Osteoblast (primary cell): ENCODE measurements at regions not wholly inside any gene's neighbourhood (a gene's known extent, or its start where the extent isn't known, plus 50 kb on each side); places are given as distances from the start of the nearest gene placed in this dataset.

Source experiments
- DNase-seq: peaks from one replicate; pipeline ENCODE4 v3.0.0; 2011; ENCODE audit warnings: low spot score, mixed read lengths; ENCODE audit not compliant: insufficient read length; ENCODE audit errors: missing footprints
- H2AFZ ChIP-seq: 2 replicates; pipeline ENCODE4 v1.6.0; 2011; ENCODE audit warnings: mild to moderate bottlenecking, low read length
- H3K27ac ChIP-seq: 2 replicates; pipeline ENCODE4 v1.5.1; 2011; ENCODE audit warnings: mild to moderate bottlenecking, low read depth, low read length, moderate library complexity
- H3K27me3 ChIP-seq: 2 replicates; pipeline ENCODE4 v1.6.0; 2012; ENCODE audit warnings: mild to moderate bottlenecking, control low read depth, inconsistent platforms, low read length, moderate library complexity; ENCODE audit not compliant: insufficient read depth
- H3K36me3 ChIP-seq: 2 replicates; pipeline ENCODE4 v1.5.1; 2011; ENCODE audit warnings: mild to moderate bottlenecking, low read length, control low read depth, moderate library complexity; ENCODE audit not compliant: insufficient read depth
- H3K4me1 ChIP-seq: 2 replicates; pipeline ENCODE4 v1.5.1; 2011; ENCODE audit warnings: mild to moderate bottlenecking, low read length, control low read depth, moderate library complexity; ENCODE audit not compliant: insufficient read depth
- H3K4me2 ChIP-seq: 2 replicates; pipeline ENCODE4 v1.6.0; 2011; ENCODE audit warnings: mild to moderate bottlenecking, low read length; ENCODE audit not compliant: insufficient read depth
- H3K4me3 ChIP-seq: fragments of 200-600 bp; sonication (generic); 3 replicates; pipeline ENCODE4 v1.5.1; 2012; ENCODE audit warnings: mild to moderate bottlenecking, low read length, inconsistent platforms; ENCODE audit not compliant: insufficient read depth
- H3K79me2 ChIP-seq: 2 replicates; pipeline ENCODE4 v1.6.0; 2012; ENCODE audit warnings: mild to moderate bottlenecking, low read length, control low read depth, inconsistent platforms; ENCODE audit not compliant: insufficient read depth
- H3K9me3 ChIP-seq: 2 replicates; pipeline ENCODE4 v1.5.1; 2011; ENCODE audit warnings: low read depth, low read length, control low read depth
- H4K20me1 ChIP-seq: 2 replicates; pipeline ENCODE4 v1.6.0; 2012; ENCODE audit warnings: mild to moderate bottlenecking, low read length, control low read depth; ENCODE audit not compliant: insufficient read depth
- CTCF ChIP-seq: IDR thresholded peaks from 2 replicates; pipeline ENCODE4 v1.5.1; 2011; ENCODE audit warnings: mild to moderate bottlenecking, low read depth, low read length, moderate library complexity; ENCODE audit errors: extremely low read depth

DNA sequence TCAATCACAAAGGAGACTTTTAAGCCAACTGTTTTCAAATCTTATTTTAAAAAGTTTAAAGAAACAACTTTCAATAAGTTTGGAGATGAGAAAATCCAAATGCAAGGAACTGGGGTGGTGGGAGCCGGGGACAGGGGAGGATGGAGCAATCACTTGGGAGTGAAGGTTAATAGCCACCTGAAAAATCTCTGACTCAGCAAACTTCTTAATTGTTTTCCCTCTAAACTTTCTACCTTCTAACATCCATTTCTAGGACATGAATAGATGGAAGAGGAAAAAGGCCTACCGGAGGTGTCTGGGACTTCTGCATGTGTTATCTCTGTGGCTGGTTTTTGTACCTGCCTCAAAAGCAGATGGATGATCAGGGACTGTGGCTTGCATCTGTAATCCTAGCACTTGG lies 360.6 kb downstream of the OSTF1 start:
- Histone ChIP-seq H4K20me1 (no peaks in the 10 kb centered on the region), H3K27ac (no peak overlapping the region), H3K9me3 (no peaks in the 10 kb centered on the region), H3K4me1 (no peaks in the 10 kb centered on the region), H3K79me2 (no peaks in the 10 kb centered on the region), H2AFZ (no peak overlapping the region), H3K4me2 (no peak overlapping the region), H3K4me3 (no peak overlapping the region), H3K27me3 (no peaks in the 10 kb centered on the region), H3K36me3 (no peaks in the 10 kb centered on the region)
- no peak for TF ChIP-seq CTCF
- DNase-seq, result no peak

GRCh38 chr9:75451045-75451444 lies 362.7 kb downstream of the OSTF1 start:
- no peak overlapping the region for H3K27ac ChIP-seq
- H3K79me2 ChIP-seq, result no peaks in the 10 kb centered on the region

DNA sequence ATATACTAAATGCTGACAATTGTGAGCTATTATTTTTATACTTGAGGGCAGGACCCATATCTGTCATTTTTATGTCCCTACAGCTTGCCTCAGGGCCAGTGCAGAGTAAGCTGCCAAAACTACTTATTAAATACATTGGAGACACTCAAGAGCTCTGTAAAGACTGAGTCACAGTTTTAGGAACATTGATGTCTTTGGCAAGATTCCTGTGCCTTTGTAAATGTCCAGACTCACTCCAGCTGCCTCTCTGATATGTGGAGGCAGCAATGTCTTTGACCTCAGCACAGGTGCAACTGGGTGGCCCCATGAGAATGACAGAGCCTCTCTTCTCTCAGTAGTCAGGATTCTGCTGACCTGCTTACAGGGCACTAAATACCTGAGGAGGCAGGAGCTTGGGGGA lies 363.2 kb downstream of the OSTF1 start:
- Histone ChIP-seq H2AFZ (no peak overlapping the region), H4K20me1 (no peaks in the 10 kb centered on the region), H3K79me2 (no peaks in the 10 kb centered on the region), H3K4me3 (no peak overlapping the region), H3K27ac (no peak overlapping the region), H3K36me3 (no peaks in the 10 kb centered on the region), H3K4me1 (no peaks in the 10 kb centered on the region), H3K9me3 (no peaks in the 10 kb centered on the region), H3K27me3 (no peaks in the 10 kb centered on the region), H3K4me2 (no peak overlapping the region)
- TF ChIP-seq CTCF, result no peak
- no peak for DNase-seq

More at GRCh38 chr9:75451045-75451444, 362.7 kb downstream of the OSTF1 start:
- no peak for TF ChIP-seq CTCF
- H3K4me2 ChIP-seq, result no peak overlapping the region
- DNase-seq, result no peak
- no peaks in the 10 kb centered on the region for H3K27me3 ChIP-seq
- no peak overlapping the region for H2AFZ ChIP-seq
- H3K36me3 ChIP-seq, result no peaks in the 10 kb centered on the region
- no peaks in the 10 kb centered on the region for H3K4me1 ChIP-seq
- H3K4me3 ChIP-seq, result no peak overlapping the region
- H4K20me1 ChIP-seq, result no peaks in the 10 kb centered on the region
- no peaks in the 10 kb centered on the region for H3K9me3 ChIP-seq

- Histone ChIP-seq H3K4me1 (no peaks in the 10 kb centered on the region), H4K20me1 (no peaks in the 10 kb centered on the region), H2AFZ (no peak overlapping the region), H3K27ac (no peak overlapping the region), H3K79me2 (no peaks in the 10 kb centered on the region), H3K36me3 (no peaks in the 10 kb centered on the region), H3K4me3 (no peak overlapping the region), H3K27me3 (no peaks in the 10 kb centered on the region), H3K4me2 (no peak overlapping the region), H3K9me3 (no peaks in the 10 kb centered on the region)
- TF ChIP-seq CTCF, result no peak
- DNase-seq, result no peak
Measured at GRCh38 chr9:75452512-75452911, 364.2 kb downstream of the OSTF1 start.
